ENCODE measurements at regions not wholly inside any gene's neighbourhood (a gene's known extent, or its start where the extent isn't known, plus 50 kb on each side); places are given as distances from the start of the nearest gene placed in this dataset.

DNA sequence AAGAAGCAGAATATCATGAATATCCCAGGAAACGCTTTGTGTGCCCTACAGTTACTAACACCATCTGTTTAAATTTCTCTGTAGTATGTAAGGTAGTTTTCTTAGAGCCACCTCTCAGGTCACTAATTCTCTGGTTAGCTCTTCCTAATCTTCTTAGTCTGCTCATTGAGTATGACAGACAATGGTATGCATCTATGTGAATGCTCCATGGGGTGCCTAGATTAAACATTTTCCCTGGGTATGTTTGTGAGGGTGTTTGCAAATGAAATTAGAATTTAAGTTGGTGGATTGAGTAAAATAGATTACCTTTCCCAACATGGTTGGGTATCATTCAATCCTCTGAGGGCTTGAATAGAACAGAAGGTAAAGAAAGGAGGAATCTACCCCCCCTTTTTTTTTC is 233.0 kb downstream of the PCDH18 start:
- TF ChIP-seq, protein P1, sequence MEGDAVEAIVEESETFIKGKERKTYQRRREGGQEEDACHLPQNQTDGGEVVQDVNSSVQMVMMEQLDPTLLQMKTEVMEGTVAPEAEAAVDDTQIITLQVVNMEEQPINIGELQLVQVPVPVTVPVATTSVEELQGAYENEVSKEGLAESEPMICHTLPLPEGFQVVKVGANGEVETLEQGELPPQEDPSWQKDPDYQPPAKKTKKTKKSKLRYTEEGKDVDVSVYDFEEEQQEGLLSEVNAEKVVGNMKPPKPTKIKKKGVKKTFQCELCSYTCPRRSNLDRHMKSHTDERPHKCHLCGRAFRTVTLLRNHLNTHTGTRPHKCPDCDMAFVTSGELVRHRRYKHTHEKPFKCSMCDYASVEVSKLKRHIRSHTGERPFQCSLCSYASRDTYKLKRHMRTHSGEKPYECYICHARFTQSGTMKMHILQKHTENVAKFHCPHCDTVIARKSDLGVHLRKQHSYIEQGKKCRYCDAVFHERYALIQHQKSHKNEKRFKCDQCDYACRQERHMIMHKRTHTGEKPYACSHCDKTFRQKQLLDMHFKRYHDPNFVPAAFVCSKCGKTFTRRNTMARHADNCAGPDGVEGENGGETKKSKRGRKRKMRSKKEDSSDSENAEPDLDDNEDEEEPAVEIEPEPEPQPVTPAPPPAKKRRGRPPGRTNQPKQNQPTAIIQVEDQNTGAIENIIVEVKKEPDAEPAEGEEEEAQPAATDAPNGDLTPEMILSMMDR (IDR thresholded peaks at IDR 0.05): no peak
- TF ChIP-seq POLR2A (IDR thresholded peaks at IDR 0.05): no peak
